ENCODE measurements at regions not wholly inside any gene's neighbourhood (a gene's known extent, or its start where the extent isn't known, plus 50 kb on each side); places are given as distances from the start of the nearest gene placed in this dataset.

DNA sequence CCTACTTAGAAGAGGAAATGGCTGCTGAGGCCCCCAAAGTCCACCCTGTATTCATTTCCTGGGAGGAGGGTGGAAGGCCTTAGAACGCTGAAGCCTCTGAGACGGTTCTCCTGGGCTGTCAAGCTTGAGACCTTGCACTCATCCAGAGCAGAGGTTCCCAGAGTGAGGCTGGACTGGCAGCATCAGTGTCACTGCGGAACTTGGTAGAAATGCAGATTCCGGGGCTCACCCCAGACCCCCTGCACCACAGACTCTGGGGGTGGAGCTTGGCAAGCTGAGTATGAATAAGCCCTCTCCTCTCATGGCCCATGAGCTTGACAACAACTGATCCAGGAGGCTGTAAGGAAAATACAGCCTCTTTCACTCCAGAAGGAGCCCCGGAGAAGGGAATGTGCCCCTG lies 218.3 kb downstream of the IRF8 start:
- CTCF ChIA-PET = no interaction called here
- H3K9ac ChIP-seq (ENCODE audit: low read length) = no peak overlapping the region
- no peaks in the 10 kb centered on the region for H3K79me2 ChIP-seq (ENCODE audit: low read length)
- no peak overlapping the region for H2AFZ ChIP-seq (ENCODE audit: low read length)
- intact Hi-C loops (cut with micrococcal nuclease) = no loop called here
- no peaks in the 10 kb centered on the region for H3K9me3 ChIP-seq (ENCODE audit: low read length)
- no TSS peak for BruUV-seq (replicated peaks)
- no peaks in the 10 kb centered on the region for H3K4me1 ChIP-seq (ENCODE audit: insufficient read depth, low read length)
- no peak overlapping the region for H3K4me3 ChIP-seq (ENCODE audit: low read length)
- H3K36me3 ChIP-seq (ENCODE audit: low read depth, low read length) = no peaks in the 10 kb centered on the region
- no peak overlapping the region for H3K27ac ChIP-seq (ENCODE audit: low read length)
- H3F3A ChIP-seq (ENCODE audit: low read length, unreplicated experiment) = no peaks in the 10 kb centered on the region
- H4K20me1 ChIP-seq (ENCODE audit: low read length) = no peaks in the 10 kb centered on the region
- H3K9me2 ChIP-seq (replicated peaks; ENCODE audit: low read length) = no peaks in the 10 kb centered on the region
- DNase-seq = no peak
- ATAC-seq = no peak
- H3K4me2 ChIP-seq (ENCODE audit: low read length) = no peak overlapping the region
- peaks cover 55% of the 10 kb centered on the region for H3K27me3 ChIP-seq (ENCODE audit: low read length)
- TF ChIP-seq EZH2phosphoT487 (IDR thresholded peaks at IDR 0.05; ENCODE audit: borderline replicate concordance, low read length) (no peak), CTCF (conservative IDR thresholded peaks at IDR 0.05; ENCODE audit: low read depth, low read length) (no peak), EZH2 (IDR thresholded peaks at IDR 0.05; ENCODE audit: low read length, unreplicated experiment) (no peak)
- POLR2A ChIA-PET (ENCODE audit: unreplicated experiment) = no interaction called here

DNA sequence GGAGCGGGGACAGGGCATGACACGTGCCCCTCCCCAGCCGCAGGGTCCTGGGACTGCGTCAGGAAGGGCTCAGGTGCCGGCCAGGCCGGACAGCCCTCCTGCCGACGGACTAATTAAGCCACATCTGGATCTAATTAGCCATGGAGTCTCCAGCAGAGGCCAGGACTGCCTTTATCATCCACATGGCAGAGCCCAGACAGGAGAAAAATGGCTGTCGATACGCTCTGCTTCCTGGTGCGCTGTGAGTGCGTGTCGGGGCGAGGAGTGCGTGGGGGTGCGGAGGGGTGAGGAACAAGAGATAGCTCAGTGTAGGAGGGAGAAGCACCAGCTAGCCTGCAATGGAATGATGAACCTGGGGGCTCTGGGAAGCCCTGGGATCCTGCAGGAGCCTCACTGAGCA lies 218.8 kb downstream of the IRF8 start:
- Histone ChIP-seq H3K9me3 (ENCODE audit: low read length) (no peaks in the 10 kb centered on the region), H4K20me1 (ENCODE audit: low read length) (no peaks in the 10 kb centered on the region), H3K27me3 (ENCODE audit: low read length) (peaks cover 55% of the 10 kb centered on the region), H3K36me3 (ENCODE audit: low read depth, low read length) (no peaks in the 10 kb centered on the region), H3K9ac (ENCODE audit: low read length) (no peak overlapping the region), H3K4me2 (ENCODE audit: low read length) (no peak overlapping the region), H3K4me1 (ENCODE audit: insufficient read depth, low read length) (no peaks in the 10 kb centered on the region), H3F3A (ENCODE audit: low read length, unreplicated experiment) (no peaks in the 10 kb centered on the region), H3K9me2 (replicated peaks; ENCODE audit: low read length) (no peaks in the 10 kb centered on the region), H3K4me3 (ENCODE audit: low read length) (no peak overlapping the region), H3K27ac (ENCODE audit: low read length) (no peak overlapping the region), H2AFZ (ENCODE audit: low read length) (no peak overlapping the region), H3K79me2 (ENCODE audit: low read length) (no peaks in the 10 kb centered on the region)
- no TSS peak for BruUV-seq (replicated peaks)
- DNase-seq = no peak
- CTCF ChIA-PET = no interaction called here
- no peak for TF ChIP-seq EZH2phosphoT487 (IDR thresholded peaks at IDR 0.05; ENCODE audit: borderline replicate concordance, low read length)
- no peak for TF ChIP-seq CTCF (conservative IDR thresholded peaks at IDR 0.05; ENCODE audit: low read depth, low read length)
- no peak for TF ChIP-seq EZH2 (IDR thresholded peaks at IDR 0.05; ENCODE audit: low read length, unreplicated experiment)
- POLR2A ChIA-PET (ENCODE audit: unreplicated experiment) = no interaction called here
- ATAC-seq = no peak
- intact Hi-C loops (cut with micrococcal nuclease) = no loop called here

DNA sequence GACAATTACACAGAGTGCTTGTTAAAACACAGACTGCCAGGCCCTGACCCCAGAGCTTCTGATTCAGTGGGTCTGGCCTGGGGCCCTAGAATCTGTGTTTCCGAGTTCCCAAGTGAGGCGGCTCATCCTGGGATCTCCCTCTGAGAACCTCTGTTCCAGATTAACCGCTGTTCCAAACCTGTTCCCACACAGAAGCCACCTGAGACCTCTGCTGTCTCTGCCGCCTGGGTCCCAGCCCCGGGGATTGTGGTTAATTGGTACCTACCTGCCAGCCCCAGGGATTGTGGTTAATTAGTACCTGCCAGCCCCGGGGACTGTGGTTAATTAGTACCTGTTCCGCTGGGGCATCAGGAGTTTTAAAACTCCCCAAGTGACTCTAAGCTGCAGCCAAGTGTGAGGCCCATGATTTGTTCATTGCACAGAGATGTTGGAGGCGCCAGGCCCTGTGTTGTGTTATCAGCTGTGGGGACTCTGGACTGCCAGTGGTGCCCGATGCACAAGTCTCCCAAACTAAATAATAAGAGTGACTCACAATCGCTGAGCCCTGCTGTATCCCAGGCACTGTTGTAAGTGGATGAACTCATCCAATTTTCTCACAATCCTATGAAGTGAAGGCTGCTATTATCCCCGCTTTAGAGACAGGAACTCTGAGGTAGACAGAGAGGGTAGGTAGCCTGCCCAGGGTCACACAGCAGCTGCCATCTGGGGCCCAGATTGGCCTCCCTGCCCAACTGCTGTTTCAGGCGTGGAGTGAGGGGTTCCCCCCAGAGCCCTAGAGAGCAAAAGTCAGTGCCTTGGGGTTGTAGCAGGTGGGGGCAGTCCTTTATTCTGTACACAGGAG lies 219.7 kb downstream of the IRF8 start:
- Histone ChIP-seq H3K36me3 (ENCODE audit: low read depth, low read length) (no peaks in the 10 kb centered on the region), H3K4me2 (ENCODE audit: low read length) (no peak overlapping the region), H3K9me3 (ENCODE audit: low read length) (no peaks in the 10 kb centered on the region), H3K79me2 (ENCODE audit: low read length) (no peaks in the 10 kb centered on the region), H3K4me1 (ENCODE audit: insufficient read depth, low read length) (no peaks in the 10 kb centered on the region), H3K9me2 (replicated peaks; ENCODE audit: low read length) (no peaks in the 10 kb centered on the region), H3K27me3 (ENCODE audit: low read length) (peaks cover 62% of the 10 kb centered on the region), H4K20me1 (ENCODE audit: low read length) (no peaks in the 10 kb centered on the region), H3K27ac (ENCODE audit: low read length) (no peak overlapping the region), H3K4me3 (ENCODE audit: low read length) (no peak overlapping the region), H3K9ac (ENCODE audit: low read length) (no peak overlapping the region), H2AFZ (ENCODE audit: low read length) (no peak overlapping the region), H3F3A (ENCODE audit: low read length, unreplicated experiment) (no peaks in the 10 kb centered on the region)
- ATAC-seq (no peak), DNase-seq (no peak)
- BruUV-seq (replicated peaks) = no TSS peak
- ChIA-PET POLR2A (ENCODE audit: unreplicated experiment) (no interaction called here), CTCF (no interaction called here)
- TF ChIP-seq EZH2 (IDR thresholded peaks at IDR 0.05; ENCODE audit: low read length, unreplicated experiment) (no peak), EZH2phosphoT487 (IDR thresholded peaks at IDR 0.05; ENCODE audit: borderline replicate concordance, low read length) (no peak), CTCF (conservative IDR thresholded peaks at IDR 0.05; ENCODE audit: low read depth, low read length) (no peak)
- intact Hi-C loops (cut with micrococcal nuclease) = no loop called here

Data from PC-3 (cell line).